Caco-2 (cell line): ENCODE measurements at regions not wholly inside any gene's neighbourhood (a gene's known extent, or its start where the extent isn't known, plus 50 kb on each side); places are given as distances from the start of the nearest gene placed in this dataset.

Source experiments
- BruUV-seq: library from RNA; stranded (reverse); fragments of 400-500 nt; replicated peaks from 2 replicates; lab custom pipeline; 2021; lab: Mats Ljungman, UMichigan
- CTCF ChIA-PET: fragments of 300-600 bp; sonication (Branson Sonifier 250); formaldehyde crosslinking; loops from one replicate; lab custom pipeline; 2022; ENCODE audit warnings: antibody characterized with exemption; lab: Charles Lee
- POLR2A ChIA-PET: fragments of 300-600 bp; sonication (Branson Sonifier 250); formaldehyde crosslinking; loops from one replicate; lab custom pipeline; 2022; ENCODE audit warnings: antibody characterized with exemption; lab: Charles Lee
- DNase-seq, 2 experiments: peaks; one replicate each; pipeline versions ENCODE4 v3.0.0 to v3.0.0-alpha.2; 2020 to 2022
- H3K27me3 ChIP-seq: replicated peaks from 2 replicates; pipeline ENCODE4 v1.6.0; 2011; ENCODE audit warnings: low read length; ENCODE audit not compliant: control insufficient read depth, insufficient read depth
- H3K36me3 ChIP-seq: 2 replicates; pipeline ENCODE4 v1.5.1; 2011; ENCODE audit warnings: low read length; ENCODE audit not compliant: control insufficient read depth, insufficient read depth
- H3K4me1 ChIP-seq: fragments of 250-450 bp; sonication (Bioruptor Pico); 2 replicates; pipeline ENCODE4 v1.5.1; 2020; ENCODE audit warnings: mild to moderate bottlenecking
- H3K4me3 ChIP-seq: 2 replicates; pipeline ENCODE4 v1.5.1; 2011; ENCODE audit warnings: low read depth, mild to moderate bottlenecking, control low read depth, low read length
- H3K9me3 ChIP-seq: fragments of 250-450 bp; sonication (Bioruptor Pico); 2 replicates; pipeline ENCODE4 v1.5.1; 2020; ENCODE audit warnings: mild to moderate bottlenecking, moderate library complexity
- H3K27ac Mint-ChIP-seq: one replicate; pipeline ENCODE4 v1.8.0; 2022; ENCODE audit warnings: mixed read lengths; ENCODE audit not compliant: unreplicated experiment
- H3K27me3 Mint-ChIP-seq: one replicate; pipeline ENCODE4 v1.8.0; 2022; ENCODE audit warnings: mixed read lengths; ENCODE audit not compliant: insufficient read depth, unreplicated experiment
- H3K36me3 Mint-ChIP-seq: one replicate; pipeline ENCODE4 v1.8.0; 2022; ENCODE audit warnings: mild to moderate bottlenecking, mixed read lengths; ENCODE audit not compliant: insufficient read depth, unreplicated experiment
- H3K4me1 Mint-ChIP-seq: one replicate; pipeline ENCODE4 v1.8.0; 2022; ENCODE audit warnings: low read depth, mixed read lengths; ENCODE audit not compliant: unreplicated experiment
- H3K4me3 Mint-ChIP-seq: one replicate; pipeline ENCODE4 v1.8.0; 2022; ENCODE audit warnings: mild to moderate bottlenecking, moderate library complexity, mixed read lengths; ENCODE audit not compliant: unreplicated experiment
- H3K9me3 Mint-ChIP-seq: one replicate; pipeline ENCODE4 v1.8.0; 2022; ENCODE audit warnings: mixed read lengths; ENCODE audit not compliant: unreplicated experiment
- intact Hi-C: fragments of 100-400 bp; cut with micrococcal nuclease; formaldehyde crosslinking; loops from one replicate; pipeline ENCODE4 v1.10.0; 2022; ENCODE audit not compliant: unreplicated experiment
- TF ChIP-seq, protein P1 (sequence below), 2 experiments: fragments of 200-600 bp in 1 of 2; IDR thresholded peaks; 1 replicate in 1 of 2; 2 replicates in 1 of 2; pipeline versions ENCODE4 v1.5.1 to v1.8.0; 2011 to 2022; ENCODE audit warnings: antibody characterized with exemption in 1 of 2, control low read depth in 1 of 2, inconsistent platforms in 1 of 2, low read depth in 1 of 2, low read length in 1 of 2, mild to moderate bottlenecking in 1 of 2, moderate library complexity in 1 of 2; ENCODE audit not compliant: insufficient read depth in 1 of 2, severe bottlenecking in 1 of 2, unreplicated experiment in 1 of 2

DNA sequence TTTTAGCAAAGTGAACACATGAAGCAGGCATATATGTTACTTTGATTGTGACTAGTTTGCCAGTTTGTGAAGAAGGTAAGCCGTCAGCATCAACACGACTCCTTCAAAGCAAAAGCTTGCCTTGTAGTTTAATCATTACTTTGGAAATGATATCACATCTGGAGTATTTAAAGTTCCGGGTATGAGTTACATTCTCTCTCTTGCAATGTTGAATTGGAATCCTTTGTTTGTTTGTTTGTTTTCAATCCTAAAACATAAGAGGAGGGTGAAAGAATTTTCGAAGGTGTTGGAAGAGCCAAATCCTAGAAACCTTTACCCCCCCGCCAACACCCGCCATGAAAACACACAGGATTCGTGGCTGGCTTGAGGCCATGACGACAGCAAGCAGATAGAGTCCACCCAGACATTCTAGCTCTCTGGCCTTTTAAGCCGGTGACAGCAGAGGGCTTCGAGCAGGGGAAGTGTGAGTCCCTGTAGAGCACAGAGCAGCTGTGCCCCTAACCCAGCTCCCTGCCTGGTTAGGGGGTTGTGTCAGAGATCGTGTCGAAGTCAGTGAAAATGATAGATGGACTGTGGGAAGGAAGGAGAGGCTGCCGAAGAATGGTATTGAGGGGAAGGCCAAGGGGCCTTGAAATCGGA lies 103.8 kb upstream of the SMIM21 start:
- Histone ChIP-seq H3K36me3 (no peaks in the 10 kb centered on the region), H3K9me3 (no peaks in the 10 kb centered on the region), H3K4me1 (no peaks in the 10 kb centered on the region), H3K27me3 (no peaks in the 10 kb centered on the region), H3K4me3 (no peak overlapping the region)
- Mint-ChIP-seq H3K36me3 (no peaks in the 10 kb centered on the region), H3K9me3 (no peaks in the 10 kb centered on the region), H3K27ac (no peak overlapping the region), H3K4me3 (no peak overlapping the region), H3K4me1 (no peaks in the 10 kb centered on the region), H3K27me3 (peaks cover 3% of the 10 kb centered on the region)
- no TSS peak for BruUV-seq
- ChIA-PET CTCF (no interaction called here), POLR2A (no interaction called here)
- TF ChIP-seq, protein P1, sequence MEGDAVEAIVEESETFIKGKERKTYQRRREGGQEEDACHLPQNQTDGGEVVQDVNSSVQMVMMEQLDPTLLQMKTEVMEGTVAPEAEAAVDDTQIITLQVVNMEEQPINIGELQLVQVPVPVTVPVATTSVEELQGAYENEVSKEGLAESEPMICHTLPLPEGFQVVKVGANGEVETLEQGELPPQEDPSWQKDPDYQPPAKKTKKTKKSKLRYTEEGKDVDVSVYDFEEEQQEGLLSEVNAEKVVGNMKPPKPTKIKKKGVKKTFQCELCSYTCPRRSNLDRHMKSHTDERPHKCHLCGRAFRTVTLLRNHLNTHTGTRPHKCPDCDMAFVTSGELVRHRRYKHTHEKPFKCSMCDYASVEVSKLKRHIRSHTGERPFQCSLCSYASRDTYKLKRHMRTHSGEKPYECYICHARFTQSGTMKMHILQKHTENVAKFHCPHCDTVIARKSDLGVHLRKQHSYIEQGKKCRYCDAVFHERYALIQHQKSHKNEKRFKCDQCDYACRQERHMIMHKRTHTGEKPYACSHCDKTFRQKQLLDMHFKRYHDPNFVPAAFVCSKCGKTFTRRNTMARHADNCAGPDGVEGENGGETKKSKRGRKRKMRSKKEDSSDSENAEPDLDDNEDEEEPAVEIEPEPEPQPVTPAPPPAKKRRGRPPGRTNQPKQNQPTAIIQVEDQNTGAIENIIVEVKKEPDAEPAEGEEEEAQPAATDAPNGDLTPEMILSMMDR (IDR thresholded peaks at IDR 0.05; ENCODE audit: insufficient read depth in 1 of 2, low read depth in 1 of 2, low read length in 1 of 2, severe bottlenecking in 1 of 2, unreplicated experiment in 1 of 2), result no peak
- no peak for DNase-seq
- intact Hi-C loops, result no loop called here

DNA sequence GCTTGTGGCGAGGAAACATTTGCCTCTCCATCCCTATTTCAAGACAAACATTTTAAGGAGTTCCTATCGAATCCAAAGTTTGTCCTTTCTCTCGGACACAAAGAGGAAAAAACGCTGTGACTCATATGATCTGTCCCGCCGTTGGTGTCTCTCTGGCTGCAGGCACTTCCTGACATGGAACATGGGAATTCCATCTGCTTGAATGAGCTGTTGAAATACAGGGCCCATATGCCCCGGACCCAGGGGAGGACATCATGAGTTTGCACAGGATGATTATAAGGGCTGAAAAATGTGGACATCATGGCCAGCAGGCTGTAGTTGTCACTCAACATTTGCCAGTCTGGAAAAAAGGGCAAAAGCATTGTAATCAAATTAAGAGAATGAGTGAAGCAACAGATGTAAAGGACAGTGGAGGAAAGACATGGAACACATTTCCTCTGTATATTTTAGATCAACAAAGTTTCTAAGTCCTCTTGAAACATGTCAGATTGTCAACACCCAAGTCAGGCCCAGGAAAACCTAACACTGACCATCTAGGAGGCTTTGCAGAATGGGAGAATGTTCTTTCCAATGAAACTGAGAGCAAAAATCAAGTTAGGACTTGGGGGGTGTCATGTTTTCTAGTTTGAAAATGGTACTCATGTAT lies 103.2 kb upstream of the SMIM21 start:
- BruUV-seq, result no TSS peak
- CTCF ChIA-PET, result no interaction called here
- no peak overlapping the region for H3K27ac Mint-ChIP-seq

DNA sequence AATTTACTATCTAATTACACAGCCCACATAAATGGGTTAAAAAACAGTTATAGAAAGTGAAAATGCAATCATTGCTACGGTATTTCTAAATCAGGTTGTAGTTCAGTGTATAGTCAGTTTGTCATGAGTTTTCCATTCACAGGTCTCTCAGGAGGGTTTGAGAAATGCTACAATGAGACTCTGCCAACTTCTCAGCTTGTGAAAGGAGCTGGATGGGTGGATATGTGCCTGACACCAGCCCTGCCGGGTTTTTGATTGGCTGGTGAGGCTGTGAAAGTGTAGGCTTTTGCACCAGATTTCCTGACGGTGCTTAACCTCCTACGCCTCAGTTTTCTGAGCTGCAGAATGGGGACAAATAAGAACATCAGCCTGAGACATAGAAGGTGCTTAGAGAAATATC lies 102.6 kb upstream of the SMIM21 start:
- no peaks in the 10 kb centered on the region for H3K4me1 ChIP-seq
- TF ChIP-seq, protein P1 (IDR thresholded peaks at IDR 0.05; ENCODE audit: insufficient read depth in 1 of 2, low read depth in 1 of 2, low read length in 1 of 2, severe bottlenecking in 1 of 2, unreplicated experiment in 1 of 2), result no peak
- no peaks in the 10 kb centered on the region for H3K9me3 Mint-ChIP-seq
- H3K36me3 ChIP-seq, result no peaks in the 10 kb centered on the region
- intact Hi-C loops, result no loop called here
- H3K9me3 ChIP-seq, result no peaks in the 10 kb centered on the region
- no peak overlapping the region for H3K4me3 Mint-ChIP-seq
- H3K27ac Mint-ChIP-seq, result no peak overlapping the region
- H3K27me3 Mint-ChIP-seq, result peaks cover 7% of the 10 kb centered on the region
- ChIA-PET POLR2A (no interaction called here), CTCF (no interaction called here)
- no TSS peak for BruUV-seq
- H3K27me3 ChIP-seq, result no peaks in the 10 kb centered on the region
- H3K4me3 ChIP-seq, result no peak overlapping the region
- H3K36me3 Mint-ChIP-seq, result no peaks in the 10 kb centered on the region
- DNase-seq, result no peak
- no peaks in the 10 kb centered on the region for H3K4me1 Mint-ChIP-seq

More for the DNA sequence above, 103.2 kb upstream of the SMIM21 start:
- Histone ChIP-seq H3K36me3 (no peaks in the 10 kb centered on the region), H3K9me3 (no peaks in the 10 kb centered on the region), H3K27me3 (no peaks in the 10 kb centered on the region), H3K4me1 (no peaks in the 10 kb centered on the region), H3K4me3 (no peak overlapping the region)
- DNase-seq, result no peak
- Mint-ChIP-seq H3K36me3 (no peaks in the 10 kb centered on the region), H3K4me3 (no peak overlapping the region), H3K9me3 (no peaks in the 10 kb centered on the region), H3K4me1 (no peaks in the 10 kb centered on the region), H3K27me3 (peaks cover 5% of the 10 kb centered on the region)
- TF ChIP-seq, protein P1 (IDR thresholded peaks at IDR 0.05; ENCODE audit: insufficient read depth in 1 of 2, low read depth in 1 of 2, low read length in 1 of 2, severe bottlenecking in 1 of 2, unreplicated experiment in 1 of 2), result no peak
- intact Hi-C loops, result no loop called here
- POLR2A ChIA-PET, result no interaction called here
